ENCODE measurements at regions not wholly inside any gene's neighbourhood (a gene's known extent, or its start where the extent isn't known, plus 50 kb on each side); places are given as distances from the start of the nearest gene placed in this dataset.

DNA sequence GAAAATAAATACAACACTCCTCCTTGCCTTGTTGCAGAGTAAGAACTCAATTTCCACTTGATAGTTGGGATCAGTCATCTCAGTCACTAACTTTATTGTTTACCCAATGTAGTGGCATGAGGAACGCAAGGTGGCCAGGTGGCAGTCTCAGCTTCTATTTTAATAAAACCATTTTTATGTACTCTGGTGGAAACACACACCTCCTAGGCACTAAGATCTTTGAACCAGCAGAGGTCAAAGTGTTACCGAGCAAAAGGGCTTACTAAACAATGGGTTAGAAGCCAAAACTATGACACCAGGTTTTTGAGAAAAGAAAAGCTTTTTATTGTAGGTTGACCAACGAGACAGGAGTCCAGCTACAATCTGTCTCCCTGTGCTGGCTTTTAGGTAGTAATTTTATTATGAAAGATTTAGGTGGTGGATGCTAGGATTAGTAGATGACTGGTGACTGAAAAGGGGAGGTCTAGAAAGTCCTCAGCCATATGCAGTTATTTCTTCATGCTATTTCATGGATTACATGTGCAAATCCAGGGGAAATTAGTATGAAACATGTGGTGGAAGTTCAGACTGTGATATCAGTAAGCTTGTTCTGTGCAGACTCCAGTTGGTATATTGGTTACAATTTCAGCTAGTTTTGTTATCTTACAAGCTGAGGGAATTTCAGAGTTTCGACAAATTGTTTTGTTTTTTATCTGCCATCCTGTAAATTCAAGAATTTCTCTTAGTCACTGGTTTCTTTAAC is 122.3 kb downstream of the PCTP start:
- no peak for DNase-seq (ENCODE audit: low read depth)
- TF ChIP-seq CTCF (conservative IDR thresholded peaks at IDR 0.05; ENCODE audit: control insufficient read depth, insufficient read depth, low read depth, low read length), result no peak
- no peak overlapping the region for H3K4me3 ChIP-seq (ENCODE audit: control insufficient read depth, low read depth, low read length)

DNA sequence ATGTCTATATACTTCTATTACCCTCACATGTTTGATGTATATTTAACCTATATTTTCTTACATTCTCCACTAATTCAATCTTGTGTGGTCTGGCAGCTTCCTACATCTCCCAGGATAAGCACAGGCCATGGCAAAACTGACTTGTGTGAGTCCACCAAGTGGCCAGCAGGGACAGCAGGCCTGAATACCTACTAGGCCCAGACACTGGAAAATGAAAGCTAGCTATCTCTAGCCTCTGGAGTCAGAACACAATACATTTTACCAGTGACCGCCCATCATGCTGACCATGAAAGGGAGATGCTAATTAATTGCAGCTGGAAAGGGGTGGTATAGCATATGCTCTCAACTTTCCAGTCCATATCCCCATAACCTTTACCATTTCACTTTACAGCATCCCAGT is 132.3 kb downstream of the PCTP start:
- no peak for TF ChIP-seq CTCF (conservative IDR thresholded peaks at IDR 0.05; ENCODE audit: control insufficient read depth, insufficient read depth, low read depth, low read length)
- DNase-seq (ENCODE audit: low read depth), result no peak
- no peak overlapping the region for H3K4me3 ChIP-seq (ENCODE audit: control insufficient read depth, low read depth, low read length)

DNA sequence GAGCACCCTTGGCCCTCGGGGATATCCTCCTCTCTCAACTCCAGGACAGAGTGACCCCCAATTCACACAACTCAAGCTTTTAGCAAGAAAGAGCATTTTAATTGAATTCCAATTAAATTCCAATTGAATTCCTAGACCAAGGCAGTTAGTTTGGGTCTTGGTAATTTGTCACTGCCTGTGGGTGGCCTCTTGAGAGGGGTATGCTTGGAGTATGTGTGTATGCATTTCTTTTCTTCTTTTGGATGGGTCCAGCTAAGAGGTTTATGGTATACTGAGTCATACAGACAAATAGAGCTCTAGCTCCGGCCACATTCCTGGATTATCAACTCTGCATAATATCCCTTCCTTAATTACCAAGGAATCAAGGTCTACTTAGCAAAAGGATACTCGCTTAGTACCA is 136.7 kb downstream of the PCTP start:
- no peak for DNase-seq (ENCODE audit: low read depth)
- no peak overlapping the region for H3K4me3 ChIP-seq (ENCODE audit: control insufficient read depth, low read depth, low read length)
- no peak for TF ChIP-seq CTCF (conservative IDR thresholded peaks at IDR 0.05; ENCODE audit: control insufficient read depth, insufficient read depth, low read depth, low read length)

DNA sequence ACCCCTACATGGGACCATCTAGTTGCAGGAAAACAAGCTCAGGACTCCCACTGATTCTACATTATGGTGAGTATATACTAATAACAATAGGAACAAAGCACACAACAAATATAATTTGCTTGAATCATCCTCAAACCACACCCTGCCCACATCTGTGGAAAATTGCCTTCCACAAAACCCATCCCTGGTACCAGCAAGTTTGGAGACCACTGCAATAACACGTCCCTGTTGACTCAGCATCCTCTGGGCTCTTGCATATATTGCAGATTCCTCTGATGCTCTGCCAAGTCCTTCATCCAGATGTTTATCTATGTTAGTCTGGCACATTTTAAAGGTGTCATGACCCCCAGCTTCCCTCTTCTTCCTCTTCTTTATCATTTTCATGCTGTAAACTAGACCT is 138.4 kb downstream of the PCTP start:
- DNase-seq (ENCODE audit: low read depth), result peak; percentile 17
- TF ChIP-seq CTCF (conservative IDR thresholded peaks at IDR 0.05; ENCODE audit: control insufficient read depth, insufficient read depth, low read depth, low read length), result no peak
- no peak overlapping the region for H3K4me3 ChIP-seq (ENCODE audit: control insufficient read depth, low read depth, low read length)

DNA sequence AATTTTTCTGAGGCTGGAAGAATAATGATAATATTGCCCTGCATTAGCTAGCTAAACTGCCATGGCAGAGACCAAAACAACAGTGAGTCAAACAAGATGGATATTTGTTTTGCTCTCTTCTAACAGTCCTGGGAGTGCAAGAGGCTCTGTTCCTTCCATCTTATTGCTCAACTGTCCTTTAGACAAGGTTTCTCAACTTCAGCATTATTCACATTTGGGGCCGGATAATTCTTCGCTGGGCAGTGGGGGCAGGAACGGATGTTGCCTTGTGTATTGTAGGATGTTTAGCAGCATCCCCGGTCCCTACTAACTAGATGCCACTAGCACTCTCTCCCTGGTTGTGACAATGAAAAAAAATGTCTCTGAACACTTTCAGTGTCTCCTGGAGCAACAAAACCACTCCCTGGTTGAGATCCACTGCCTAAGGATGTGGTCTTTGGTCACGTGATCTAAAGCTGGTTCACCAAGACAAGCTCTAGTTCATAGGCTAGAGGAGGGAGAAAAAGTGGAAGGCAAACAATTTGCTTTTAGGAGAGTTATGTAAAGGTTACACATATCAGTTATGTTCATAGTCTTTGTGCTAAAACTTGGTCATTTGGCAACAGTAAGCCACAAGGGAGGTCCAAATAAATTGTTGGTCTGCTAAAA is 144.4 kb downstream of the PCTP start:
- no peak overlapping the region for H3K4me3 ChIP-seq (ENCODE audit: control insufficient read depth, low read depth, low read length)
- DNase-seq (ENCODE audit: low read depth), result peak; percentile 2
- no peak for TF ChIP-seq CTCF (conservative IDR thresholded peaks at IDR 0.05; ENCODE audit: control insufficient read depth, insufficient read depth, low read depth, low read length)

GRCh38 chr17:55897301-55897700 is 146.4 kb downstream of the PCTP start:
- H3K4me3 ChIP-seq (ENCODE audit: control insufficient read depth, low read depth, low read length), result no peak overlapping the region
- no peak for TF ChIP-seq CTCF (conservative IDR thresholded peaks at IDR 0.05; ENCODE audit: control insufficient read depth, insufficient read depth, low read depth, low read length)
- DNase-seq (ENCODE audit: low read depth), result no peak

Measured in fibroblast of mammary gland (primary cell).